SK-N-SH (cell line): ENCODE measurements at regions not wholly inside any gene's neighbourhood (a gene's known extent, or its start where the extent isn't known, plus 50 kb on each side); places are given as distances from the start of the nearest gene placed in this dataset.

Experiments
- EZH2phosphoT487 ChIP-seq: fragments of 200-600 bp; sonication (generic); IDR thresholded peaks from 2 replicates; pipeline ENCODE4 v1.6.1; 2017; ENCODE audit warnings: low read depth, mixed run types, mild to moderate bottlenecking, antibody characterized with exemption, moderate library complexity, borderline replicate concordance
- GABPA ChIP-seq: IDR thresholded peaks from 2 replicates; pipeline ENCODE4 v1.4.0; 2012; ENCODE audit warnings: low read depth, mild to moderate bottlenecking
- POLR2AphosphoS5 ChIP-seq: IDR thresholded peaks from 2 replicates; pipeline ENCODE4 v1.6.1; 2012; ENCODE audit warnings: low read depth, low read length
- TF ChIP-seq, protein P1 (sequence below): fragments of 200-600 bp; sonication (generic); IDR thresholded peaks from 2 replicates; pipeline ENCODE4 v1.6.1; 2017; ENCODE audit warnings: antibody characterized with exemption, mild to moderate bottlenecking, moderate library complexity

DNA sequence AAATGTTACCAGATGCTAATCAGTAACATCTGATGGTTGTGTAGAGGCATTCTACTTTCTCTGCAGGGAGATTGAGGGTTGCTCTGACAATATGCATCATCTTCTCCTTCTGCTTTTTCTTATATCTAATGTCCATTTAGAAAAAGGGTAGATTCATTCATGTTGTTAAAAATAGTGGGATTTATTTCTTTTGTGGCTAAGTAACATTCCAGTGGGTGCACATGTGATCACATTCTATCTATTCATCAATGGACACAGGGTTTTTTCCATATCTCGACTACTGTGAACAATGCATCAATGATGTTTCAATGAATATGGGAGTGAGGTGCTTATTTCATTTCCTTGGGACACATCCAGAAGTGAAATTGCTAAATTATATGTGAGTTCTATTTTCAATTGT is 103.9 kb downstream of the CRPPA start:
- TF ChIP-seq, protein P1, sequence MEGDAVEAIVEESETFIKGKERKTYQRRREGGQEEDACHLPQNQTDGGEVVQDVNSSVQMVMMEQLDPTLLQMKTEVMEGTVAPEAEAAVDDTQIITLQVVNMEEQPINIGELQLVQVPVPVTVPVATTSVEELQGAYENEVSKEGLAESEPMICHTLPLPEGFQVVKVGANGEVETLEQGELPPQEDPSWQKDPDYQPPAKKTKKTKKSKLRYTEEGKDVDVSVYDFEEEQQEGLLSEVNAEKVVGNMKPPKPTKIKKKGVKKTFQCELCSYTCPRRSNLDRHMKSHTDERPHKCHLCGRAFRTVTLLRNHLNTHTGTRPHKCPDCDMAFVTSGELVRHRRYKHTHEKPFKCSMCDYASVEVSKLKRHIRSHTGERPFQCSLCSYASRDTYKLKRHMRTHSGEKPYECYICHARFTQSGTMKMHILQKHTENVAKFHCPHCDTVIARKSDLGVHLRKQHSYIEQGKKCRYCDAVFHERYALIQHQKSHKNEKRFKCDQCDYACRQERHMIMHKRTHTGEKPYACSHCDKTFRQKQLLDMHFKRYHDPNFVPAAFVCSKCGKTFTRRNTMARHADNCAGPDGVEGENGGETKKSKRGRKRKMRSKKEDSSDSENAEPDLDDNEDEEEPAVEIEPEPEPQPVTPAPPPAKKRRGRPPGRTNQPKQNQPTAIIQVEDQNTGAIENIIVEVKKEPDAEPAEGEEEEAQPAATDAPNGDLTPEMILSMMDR = no peak
- TF ChIP-seq EZH2phosphoT487 = no peak
- no peak for TF ChIP-seq POLR2AphosphoS5
- TF ChIP-seq GABPA = no peak
